Keratinocyte (primary cell): ENCODE measurements at regions not wholly inside any gene's neighbourhood (a gene's known extent, or its start where the extent isn't known, plus 50 kb on each side); places are given as distances from the start of the nearest gene placed in this dataset.
"Not testable (repeated sequence)": the region's sequence is repeated elsewhere in the genome, so short reads cannot be mapped to it uniquely, and the experiment has no call there.

Experiments
- CTCF ChIP-seq, 3 experiments: IDR thresholded peaks in 1 of 3; conservative IDR thresholded peaks in 1 of 3; optimal IDR thresholded peaks in 1 of 3; 2 replicates in 2 of 3; 3 replicates in 1 of 3; pipeline versions ENCODE3 to v1.5.1; 2011; ENCODE audit warnings: low read length in 3 of 3, mild to moderate bottlenecking in 3 of 3, moderate library complexity in 2 of 3, control low read depth in 1 of 3, inconsistent platforms in 1 of 3; ENCODE audit not compliant: insufficient read depth in 2 of 3; ENCODE audit errors: extremely low read depth in 1 of 3
- EZH2 ChIP-seq: IDR thresholded peaks from one replicate; pipeline ENCODE4 v1.6.1; 2012; ENCODE audit warnings: inconsistent platforms, mild to moderate bottlenecking, low read length, moderate library complexity

- TF ChIP-seq CTCF (optimal IDR thresholded peaks at IDR 0.05 in 1 of 3, IDR thresholded peaks at IDR 0.05 in 1 of 3, conservative IDR thresholded peaks at IDR 0.05 in 1 of 3; ENCODE audit: extremely low read depth in 1 of 3, insufficient read depth in 2 of 3, low read length in 3 of 3); EZH2: not testable (repeated sequence)
Observed at GRCh38 chr14:105886791-105887191, 360.4 kb downstream of the TMEM121 start.
